Activated gamma-delta T cell treated with Interleukin-2 at 50 U/mL for 16 hours (primary cell): ENCODE measurements at regions not wholly inside any gene's neighbourhood (a gene's known extent, or its start where the extent isn't known, plus 50 kb on each side); places are given as distances from the start of the nearest gene placed in this dataset.
"Not testable (repeated sequence)": the region's sequence is repeated elsewhere in the genome, so short reads cannot be mapped to it uniquely, and the experiment has no call there.

Source experiments
- DNase-seq: peaks from one replicate; pipeline ENCODE4 v3.0.0-alpha.2; 2020

DNA sequence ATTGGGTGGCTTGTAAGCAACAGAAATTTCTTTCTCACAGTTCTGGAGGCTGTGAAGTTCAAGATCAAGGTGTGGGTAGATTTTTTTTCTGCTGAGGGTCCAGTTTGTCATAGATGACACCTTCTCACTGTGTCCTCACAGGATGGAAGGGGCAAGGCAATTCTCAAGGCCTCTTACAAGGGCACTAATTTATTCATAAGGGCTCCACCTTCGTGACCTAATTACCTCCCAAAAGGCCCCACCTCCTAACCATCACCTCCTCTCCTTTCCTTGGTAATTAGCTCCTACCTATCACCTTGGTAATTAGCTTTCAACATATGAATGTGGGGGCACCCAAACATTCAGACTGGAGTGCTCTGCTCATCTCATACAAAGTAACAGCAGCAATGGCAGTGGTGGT is 92.3 kb upstream of the CD44 start:
- DNase-seq = no peak

GRCh38 chr11:35047179-35047578 is 91.8 kb upstream of the CD44 start:
- DNase-seq = peak; percentile 55

GRCh38 chr11:35047769-35048168 is 91.2 kb upstream of the CD44 start:
- no peak for DNase-seq

DNA sequence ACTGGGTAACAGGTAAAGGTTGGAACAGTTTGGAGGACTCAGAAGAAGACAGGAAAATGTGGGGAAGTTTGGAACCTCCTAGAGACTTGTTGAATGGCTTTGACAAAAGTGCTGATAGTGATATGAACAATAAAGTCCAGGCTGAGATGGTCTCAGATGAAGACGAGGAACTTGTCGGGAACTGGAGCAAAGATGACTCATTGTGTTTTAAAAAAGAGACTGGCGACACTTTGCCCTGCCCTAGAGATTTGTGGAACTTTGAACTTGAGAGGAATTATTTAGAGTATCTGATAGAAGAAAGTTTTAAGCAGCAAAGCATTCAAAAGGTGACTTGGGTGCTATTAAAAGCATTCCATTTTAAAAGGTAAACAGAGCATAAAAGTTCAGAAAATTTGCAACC is 90.6 kb upstream of the CD44 start:
- DNase-seq = not testable (repeated sequence)

GRCh38 chr11:35049859-35050531 is 89.0 kb upstream of the CD44 start:
- no peak for DNase-seq

GRCh38 chr11:35050541-35050995 is 88.4 kb upstream of the CD44 start:
- DNase-seq = no peak

DNA sequence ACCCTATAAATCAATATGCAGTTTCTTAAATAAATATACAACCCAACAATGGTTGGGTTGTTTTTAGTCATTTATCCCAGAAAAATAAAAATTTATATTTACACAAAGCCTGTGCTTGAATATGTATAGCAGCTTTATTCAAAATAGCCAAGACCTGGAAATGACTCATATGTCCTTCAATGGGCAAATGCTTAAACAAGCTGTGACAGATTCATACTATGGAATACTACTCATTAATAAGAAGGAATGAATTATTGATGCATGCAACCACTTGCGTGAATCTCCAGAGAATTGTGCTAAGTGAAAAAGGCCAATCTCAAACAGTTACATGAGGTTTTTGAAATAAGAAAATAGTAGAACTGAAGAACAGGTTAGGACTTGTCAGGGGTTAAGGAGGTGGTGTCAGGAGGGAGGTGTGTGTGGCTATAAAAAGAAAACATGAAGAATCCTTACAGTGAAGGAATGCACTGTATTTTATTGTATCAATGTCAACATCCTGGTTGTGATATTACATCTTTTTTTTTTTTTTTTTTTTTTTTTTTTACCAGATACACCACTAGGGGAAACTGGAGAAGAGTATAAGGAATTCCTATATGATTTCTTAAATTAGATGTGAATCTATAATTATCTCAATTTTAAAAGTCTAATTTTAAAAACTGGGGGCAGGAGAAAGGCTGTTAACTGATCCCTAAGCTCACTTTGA is 82.4 kb upstream of the CD44 start:
- no peak for DNase-seq

- DNase-seq = no peak
These were observed 80.9 kb upstream of the CD44 start for GRCh38 chr11:35057926-35058668.

DNA sequence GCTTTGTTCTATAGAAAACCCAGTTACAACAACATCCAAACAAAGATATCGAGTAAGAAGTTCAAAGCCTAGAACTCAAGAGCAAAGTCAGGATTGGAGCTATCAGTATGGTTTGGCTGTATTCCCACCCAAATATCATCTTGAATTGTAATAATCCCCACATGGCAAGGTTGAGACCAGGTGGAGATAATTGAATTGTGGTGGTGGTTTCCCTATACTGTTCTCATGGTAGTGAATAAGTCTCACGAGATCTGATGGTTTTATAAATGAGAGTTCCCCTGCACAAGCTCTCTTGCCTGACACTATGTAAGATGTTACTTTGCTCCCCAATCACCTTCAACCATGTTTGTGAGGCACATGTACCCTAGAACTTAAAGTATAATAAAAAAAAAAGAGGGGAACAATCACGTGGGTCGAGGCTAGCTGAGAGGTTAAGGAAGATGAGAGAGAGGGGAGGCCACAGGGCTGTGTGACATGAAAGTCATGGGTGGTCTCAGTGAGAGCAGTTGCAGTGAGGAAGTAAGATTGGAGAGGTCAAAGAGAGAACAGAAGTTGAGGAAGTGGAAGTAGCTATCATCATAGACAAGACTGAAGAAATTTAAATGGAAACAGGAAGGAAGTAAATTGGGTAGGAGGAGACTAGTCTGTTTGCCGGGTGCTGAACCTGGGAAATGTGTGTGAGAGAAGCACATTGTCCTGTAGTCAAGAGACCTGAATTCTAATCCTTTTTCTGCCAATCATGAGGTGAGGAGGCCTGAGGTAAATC is 80.1 kb upstream of the CD44 start:
- DNase-seq = no peak

- no peak for DNase-seq
These were observed 77.2 kb upstream of the CD44 start for GRCh38 chr11:35061516-35062440.

DNA sequence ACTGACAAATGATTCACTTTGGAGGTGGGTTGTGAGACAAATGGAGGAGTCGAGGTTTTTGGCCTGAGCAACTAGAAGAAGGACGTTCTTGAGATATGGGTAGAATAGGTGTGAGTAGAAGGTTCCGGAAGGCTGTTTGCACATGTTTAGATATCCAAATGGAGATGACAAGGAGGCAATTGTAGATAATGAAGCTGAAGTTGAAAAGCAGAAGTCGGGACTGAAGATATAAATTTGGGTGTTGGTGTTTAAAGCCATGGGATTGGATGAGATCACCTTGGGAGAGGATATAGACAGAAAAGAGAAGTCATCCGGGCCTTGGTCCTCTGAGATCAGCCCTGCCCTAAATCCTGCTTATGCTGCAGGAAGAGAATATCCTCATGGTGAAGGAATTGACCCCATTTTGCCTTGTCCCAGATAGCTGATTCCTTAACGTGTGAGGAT is 75.5 kb upstream of the CD44 start:
- DNase-seq = no peak

- DNase-seq = no peak
These were observed 74.7 kb upstream of the CD44 start for GRCh38 chr11:35064114-35064800.

GRCh38 chr11:35065566-35065965 is 73.4 kb upstream of the CD44 start:
- no peak for DNase-seq

DNA sequence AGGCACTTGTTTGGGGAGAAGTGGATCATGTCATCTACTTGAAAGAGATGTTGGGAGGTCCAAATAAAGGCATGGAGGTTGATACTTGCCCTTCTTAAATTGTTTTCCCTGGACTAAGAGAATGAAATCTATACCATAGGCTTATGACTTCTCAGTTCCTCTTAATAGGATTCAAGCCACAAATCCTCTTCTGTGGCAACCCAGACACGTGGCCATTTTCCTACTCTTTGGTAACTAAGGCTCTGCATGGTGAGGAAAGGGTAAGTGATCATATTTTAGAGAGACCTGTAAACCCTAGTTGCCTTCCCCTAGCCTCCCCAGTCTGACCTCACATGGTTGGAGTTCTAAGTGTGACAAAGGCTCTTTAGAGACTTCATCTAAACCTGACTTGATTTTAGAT is 72.9 kb upstream of the CD44 start:
- DNase-seq = no peak

DNA sequence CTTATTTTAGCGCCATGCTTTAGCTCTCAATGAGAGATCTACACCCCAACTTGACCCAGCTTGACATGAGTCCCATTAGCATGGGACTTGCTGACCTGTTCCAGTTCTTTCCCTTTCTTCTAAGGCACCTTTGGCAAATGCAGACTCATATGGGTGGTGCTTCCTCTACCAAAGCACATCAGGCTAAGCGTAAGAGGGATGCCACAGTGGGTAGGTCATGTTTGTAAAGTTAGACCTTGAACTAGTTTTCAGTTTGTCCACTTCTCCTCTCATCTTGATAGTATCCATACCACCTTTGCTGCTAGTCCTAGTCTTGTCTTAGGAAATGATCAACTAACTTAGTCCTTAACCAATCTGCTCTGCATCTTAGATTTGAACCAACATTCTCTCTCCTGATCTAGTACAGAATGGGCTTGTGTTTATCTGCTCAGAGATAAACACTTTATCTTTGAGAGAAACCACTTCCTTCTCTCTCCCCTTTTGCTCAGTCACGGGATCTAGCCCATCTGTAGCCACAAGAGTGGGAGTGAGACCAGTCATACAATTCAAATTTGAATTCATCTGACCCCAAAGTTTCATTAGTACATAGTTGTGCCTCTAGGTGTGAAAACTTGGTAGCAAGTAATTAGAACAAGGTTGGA is 72.1 kb upstream of the CD44 start:
- DNase-seq = peak; percentile 34

- no peak for DNase-seq
These were observed 67.2 kb upstream of the CD44 start for GRCh38 chr11:35071722-35072121.

- DNase-seq = no peak
These were observed 65.1 kb upstream of the CD44 start for GRCh38 chr11:35073691-35074419.

DNA sequence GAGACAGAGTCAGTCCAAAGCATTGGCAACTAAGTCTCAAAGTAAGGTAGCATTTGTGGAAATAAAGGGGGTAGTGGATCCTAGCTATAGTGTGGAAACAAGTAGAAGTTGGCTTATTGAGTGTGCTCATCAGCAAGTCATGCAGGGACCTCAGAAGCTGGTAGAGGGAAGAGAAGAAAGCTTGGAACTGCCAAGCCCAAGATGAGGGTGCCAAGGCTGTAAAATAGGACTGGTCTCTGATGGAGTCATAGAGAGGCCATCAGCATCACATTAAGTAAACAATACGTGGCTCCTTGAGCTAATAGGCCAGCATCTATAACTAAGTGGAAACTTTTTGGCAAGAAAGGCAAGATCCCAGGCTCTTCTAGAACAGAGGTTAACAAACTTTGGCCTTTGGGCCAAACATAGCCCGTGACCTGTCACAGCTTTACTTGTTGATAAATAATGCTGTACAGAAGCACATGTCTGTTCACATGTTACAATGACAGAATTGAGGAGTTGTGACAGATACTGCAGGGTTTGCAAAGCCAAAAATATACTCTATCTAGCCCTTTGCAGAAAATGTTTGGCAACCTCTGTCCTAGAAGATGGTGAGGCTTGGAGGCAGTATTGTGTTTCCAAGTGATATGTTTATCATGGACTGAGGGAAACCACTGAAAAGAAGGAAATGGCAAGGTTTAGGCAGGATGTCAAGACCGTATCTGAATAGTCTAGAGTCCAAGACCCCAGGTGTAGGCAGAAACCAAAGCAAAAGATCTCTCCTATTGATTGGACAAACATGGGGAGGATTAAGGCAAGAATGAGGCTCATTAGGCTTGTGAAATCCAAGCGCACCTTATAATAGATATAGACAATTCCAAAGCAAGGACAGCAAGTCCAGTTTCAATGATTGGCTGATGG is 62.5 kb upstream of the CD44 start:
- no peak for DNase-seq
